ENCODE measurements at regions not wholly inside any gene's neighbourhood (a gene's known extent, or its start where the extent isn't known, plus 50 kb on each side); places are given as distances from the start of the nearest gene placed in this dataset.

- no peaks in the 10 kb centered on the region for H3K36me3 Mint-ChIP-seq (ENCODE audit: low read depth)
- no peak overlapping the region for H3K4me3 Mint-ChIP-seq
- no peak overlapping the region for H3K27ac Mint-ChIP-seq
- no peaks in the 10 kb centered on the region for H3K4me1 Mint-ChIP-seq (ENCODE audit: low read depth)
- peaks cover 2% of the 10 kb centered on the region for H3K9me3 Mint-ChIP-seq
- DNase-seq: no peak
- peaks cover 18% of the 10 kb centered on the region for H3K27me3 Mint-ChIP-seq
Measured at GRCh38 chr16:66082424-66082823, 284.1 kb upstream of the CDH5 start.

GRCh38 chr16:66081775-66082366 is 284.6 kb upstream of the CDH5 start:
- H3K4me1 Mint-ChIP-seq (ENCODE audit: low read depth): no peaks in the 10 kb centered on the region
- DNase-seq: no peak
- H3K27ac Mint-ChIP-seq: no peak overlapping the region
- H3K9me3 Mint-ChIP-seq: peaks cover 2% of the 10 kb centered on the region
- peaks cover 18% of the 10 kb centered on the region for H3K27me3 Mint-ChIP-seq
- H3K4me3 Mint-ChIP-seq: no peak overlapping the region
- no peaks in the 10 kb centered on the region for H3K36me3 Mint-ChIP-seq (ENCODE audit: low read depth)

GRCh38 chr16:66079671-66080334 is 286.7 kb upstream of the CDH5 start:
- Mint-ChIP-seq H3K27me3 (peaks cover 23% of the 10 kb centered on the region), H3K9me3 (no peaks in the 10 kb centered on the region), H3K36me3 (ENCODE audit: low read depth) (no peaks in the 10 kb centered on the region), H3K4me3 (no peak overlapping the region), H3K4me1 (ENCODE audit: low read depth) (no peaks in the 10 kb centered on the region), H3K27ac (no peak overlapping the region)
- no peak for DNase-seq

- no peak for DNase-seq
- no peaks in the 10 kb centered on the region for H3K36me3 Mint-ChIP-seq (ENCODE audit: low read depth)
Measured at GRCh38 chr16:66070140-66070917, 296.2 kb upstream of the CDH5 start.

GRCh38 chr16:66069587-66069986 is 296.9 kb upstream of the CDH5 start:
- peaks cover 8% of the 10 kb centered on the region for H3K27me3 Mint-ChIP-seq
- no peak overlapping the region for H3K27ac Mint-ChIP-seq
- no peaks in the 10 kb centered on the region for H3K9me3 Mint-ChIP-seq
- no peak overlapping the region for H3K4me3 Mint-ChIP-seq
- H3K4me1 Mint-ChIP-seq (ENCODE audit: low read depth): no peaks in the 10 kb centered on the region
- DNase-seq: no peak
- no peaks in the 10 kb centered on the region for H3K36me3 Mint-ChIP-seq (ENCODE audit: low read depth)

More at GRCh38 chr16:66070140-66070917, 296.2 kb upstream of the CDH5 start:
- no peak overlapping the region for H3K4me3 Mint-ChIP-seq
- H3K9me3 Mint-ChIP-seq: no peaks in the 10 kb centered on the region
- H3K27ac Mint-ChIP-seq: no peak overlapping the region
- no peaks in the 10 kb centered on the region for H3K4me1 Mint-ChIP-seq (ENCODE audit: low read depth)
- peaks cover 11% of the 10 kb centered on the region for H3K27me3 Mint-ChIP-seq

GRCh38 chr16:66066404-66066803 is 300.1 kb upstream of the CDH5 start:
- H3K4me1 Mint-ChIP-seq (ENCODE audit: low read depth): no peaks in the 10 kb centered on the region
- no peak overlapping the region for H3K4me3 Mint-ChIP-seq
- H3K36me3 Mint-ChIP-seq (ENCODE audit: low read depth): no peaks in the 10 kb centered on the region
- H3K27me3 Mint-ChIP-seq: peaks cover 2% of the 10 kb centered on the region
- no peak for DNase-seq
- H3K9me3 Mint-ChIP-seq: no peaks in the 10 kb centered on the region
- H3K27ac Mint-ChIP-seq: no peak overlapping the region

GRCh38 chr16:66065925-66066324 is 300.6 kb upstream of the CDH5 start:
- H3K27me3 Mint-ChIP-seq: peaks cover 2% of the 10 kb centered on the region
- H3K9me3 Mint-ChIP-seq: no peaks in the 10 kb centered on the region
- H3K4me1 Mint-ChIP-seq (ENCODE audit: low read depth): no peaks in the 10 kb centered on the region
- H3K27ac Mint-ChIP-seq: no peak overlapping the region
- no peak for DNase-seq
- H3K4me3 Mint-ChIP-seq: no peak overlapping the region
- H3K36me3 Mint-ChIP-seq (ENCODE audit: low read depth): no peaks in the 10 kb centered on the region

GRCh38 chr16:66064801-66065530 is 301.5 kb upstream of the CDH5 start:
- H3K27ac Mint-ChIP-seq: no peak overlapping the region
- no peaks in the 10 kb centered on the region for H3K9me3 Mint-ChIP-seq
- H3K36me3 Mint-ChIP-seq (ENCODE audit: low read depth): no peaks in the 10 kb centered on the region
- no peaks in the 10 kb centered on the region for H3K4me1 Mint-ChIP-seq (ENCODE audit: low read depth)
- no peak for DNase-seq
- no peak overlapping the region for H3K4me3 Mint-ChIP-seq
- peaks cover under 1% of the 10 kb centered on the region for H3K27me3 Mint-ChIP-seq

GRCh38 chr16:66058832-66059231 is 307.7 kb upstream of the CDH5 start:
- Mint-ChIP-seq H3K27me3 (peaks cover 3% of the 10 kb centered on the region), H3K9me3 (no peaks in the 10 kb centered on the region), H3K27ac (no peak overlapping the region), H3K4me3 (no peak overlapping the region), H3K4me1 (ENCODE audit: low read depth) (no peaks in the 10 kb centered on the region), H3K36me3 (ENCODE audit: low read depth) (no peaks in the 10 kb centered on the region)
- DNase-seq: no peak

GRCh38 chr16:66058172-66058691 is 308.3 kb upstream of the CDH5 start:
- H3K36me3 Mint-ChIP-seq (ENCODE audit: low read depth): no peaks in the 10 kb centered on the region
- no peak overlapping the region for H3K4me3 Mint-ChIP-seq
- no peak overlapping the region for H3K27ac Mint-ChIP-seq
- peaks cover 3% of the 10 kb centered on the region for H3K27me3 Mint-ChIP-seq
- no peak for DNase-seq
- H3K4me1 Mint-ChIP-seq (ENCODE audit: low read depth): no peaks in the 10 kb centered on the region
- no peaks in the 10 kb centered on the region for H3K9me3 Mint-ChIP-seq

GRCh38 chr16:66057057-66057456 is 309.4 kb upstream of the CDH5 start:
- Mint-ChIP-seq H3K36me3 (ENCODE audit: low read depth) (no peaks in the 10 kb centered on the region), H3K9me3 (no peaks in the 10 kb centered on the region), H3K27me3 (peaks cover 3% of the 10 kb centered on the region), H3K4me3 (no peak overlapping the region), H3K27ac (no peak overlapping the region), H3K4me1 (ENCODE audit: low read depth) (no peaks in the 10 kb centered on the region)
- DNase-seq: no peak

GRCh38 chr16:66054095-66054494 is 312.4 kb upstream of the CDH5 start:
- DNase-seq: no peak
- Mint-ChIP-seq H3K4me1 (ENCODE audit: low read depth) (no peaks in the 10 kb centered on the region), H3K27ac (no peak overlapping the region), H3K27me3 (peaks cover 3% of the 10 kb centered on the region), H3K36me3 (ENCODE audit: low read depth) (no peaks in the 10 kb centered on the region), H3K9me3 (no peaks in the 10 kb centered on the region), H3K4me3 (no peak overlapping the region)

- peaks cover 3% of the 10 kb centered on the region for H3K27me3 Mint-ChIP-seq
- no peaks in the 10 kb centered on the region for H3K36me3 Mint-ChIP-seq (ENCODE audit: low read depth)
- no peaks in the 10 kb centered on the region for H3K9me3 Mint-ChIP-seq
- H3K27ac Mint-ChIP-seq: no peak overlapping the region
- no peak for DNase-seq
- H3K4me3 Mint-ChIP-seq: no peak overlapping the region
- no peaks in the 10 kb centered on the region for H3K4me1 Mint-ChIP-seq (ENCODE audit: low read depth)
Measured at GRCh38 chr16:66052745-66053144, 313.7 kb upstream of the CDH5 start.

- no peak for DNase-seq
- H3K36me3 Mint-ChIP-seq (ENCODE audit: low read depth): no peaks in the 10 kb centered on the region
- H3K4me1 Mint-ChIP-seq (ENCODE audit: low read depth): no peaks in the 10 kb centered on the region
Measured at GRCh38 chr16:66050991-66051390, 315.5 kb upstream of the CDH5 start.

More at GRCh38 chr16:66050991-66051390, 315.5 kb upstream of the CDH5 start:
- Mint-ChIP-seq H3K27ac (no peak overlapping the region), H3K4me3 (no peak overlapping the region), H3K27me3 (no peaks in the 10 kb centered on the region), H3K9me3 (peaks cover 3% of the 10 kb centered on the region)
